Activated CD4-positive, alpha-beta T cell treated with anti-CD3 and anti-CD28 coated beads, Interleukin-2, amount 10 ng/mL, durations not matched to agents 24 days and 14 days (primary cell): ENCODE measurements at regions not wholly inside any gene's neighbourhood (a gene's known extent, or its start where the extent isn't known, plus 50 kb on each side); places are given as distances from the start of the nearest gene placed in this dataset.

Source experiments
- DNase-seq: peaks from one replicate; pipeline ENCODE4 v3.0.0; 2022
- H3K27ac Mint-ChIP-seq: one replicate; pipeline ENCODE4 v1.8.0; 2022; ENCODE audit warnings: mild to moderate bottlenecking, mixed read lengths
- H3K27me3 Mint-ChIP-seq: one replicate; pipeline ENCODE4 v1.8.0; 2022; ENCODE audit warnings: mixed read lengths
- H3K36me3 Mint-ChIP-seq: one replicate; pipeline ENCODE4 v1.8.0; 2022; ENCODE audit warnings: low read depth, mild to moderate bottlenecking, mixed read lengths
- H3K4me1 Mint-ChIP-seq: one replicate; pipeline ENCODE4 v1.8.0; 2021; ENCODE audit warnings: mixed read lengths
- H3K4me3 Mint-ChIP-seq: one replicate; pipeline ENCODE4 v1.8.0; 2022; ENCODE audit warnings: mild to moderate bottlenecking, moderate library complexity, mixed read lengths
- H3K9me3 Mint-ChIP-seq: one replicate; pipeline ENCODE4 v1.8.0; 2021; ENCODE audit warnings: mixed read lengths
- intact Hi-C: fragments of 100-400 bp; cut with micrococcal nuclease; formaldehyde crosslinking; loops from one replicate; pipeline ENCODE4 v1.15.1; 2023

- H3K4me3 Mint-ChIP-seq = peak overlapping the region; percentile 44
- H3K9me3 Mint-ChIP-seq = no peaks in the 10 kb centered on the region
- peaks cover 1% of the 10 kb centered on the region for H3K36me3 Mint-ChIP-seq
- H3K27ac Mint-ChIP-seq = peak overlapping the region; percentile 92
- peak; percentile 71 for DNase-seq
- peaks cover 43% of the 10 kb centered on the region for H3K4me1 Mint-ChIP-seq
- intact Hi-C loops = loop anchor here (1.0 to 2.0 kb wide), 10 partner anchors 14 to 284 kb away; no protein-coding TSS in a partner anchor
- H3K27me3 Mint-ChIP-seq = peaks cover 4% of the 10 kb centered on the region
These were observed 243.5 kb downstream of the NFKBIZ start for GRCh38 chr3:102092617-102093466.

GRCh38 chr3:102094506-102094905 lies 245.2 kb downstream of the NFKBIZ start:
- Mint-ChIP-seq H3K27ac (no peak overlapping the region), H3K27me3 (peaks cover 4% of the 10 kb centered on the region), H3K9me3 (no peaks in the 10 kb centered on the region), H3K4me1 (peaks cover 43% of the 10 kb centered on the region), H3K4me3 (no peak overlapping the region), H3K36me3 (peaks cover 1% of the 10 kb centered on the region)
- intact Hi-C loops = no loop called here
- DNase-seq = no peak

GRCh38 chr3:102095383-102095782 lies 246.1 kb downstream of the NFKBIZ start:
- Mint-ChIP-seq H3K27me3 (peaks cover under 1% of the 10 kb centered on the region), H3K9me3 (peaks cover 5% of the 10 kb centered on the region), H3K4me3 (no peak overlapping the region), H3K36me3 (peaks cover 1% of the 10 kb centered on the region), H3K4me1 (peaks cover 41% of the 10 kb centered on the region), H3K27ac (no peak overlapping the region)
- intact Hi-C loops = no loop called here
- no peak for DNase-seq

GRCh38 chr3:102096066-102096465 lies 246.8 kb downstream of the NFKBIZ start:
- peaks cover 1% of the 10 kb centered on the region for H3K36me3 Mint-ChIP-seq
- intact Hi-C loops = no loop called here
- no peak overlapping the region for H3K27ac Mint-ChIP-seq
- no peaks in the 10 kb centered on the region for H3K27me3 Mint-ChIP-seq
- DNase-seq = no peak
- no peak overlapping the region for H3K4me3 Mint-ChIP-seq
- H3K4me1 Mint-ChIP-seq = peaks cover 38% of the 10 kb centered on the region
- H3K9me3 Mint-ChIP-seq = peaks cover 9% of the 10 kb centered on the region

- Mint-ChIP-seq H3K27me3 (peaks cover 2% of the 10 kb centered on the region), H3K36me3 (peaks cover 3% of the 10 kb centered on the region), H3K27ac (no peak overlapping the region), H3K9me3 (peaks cover 12% of the 10 kb centered on the region), H3K4me1 (peaks cover 21% of the 10 kb centered on the region), H3K4me3 (no peak overlapping the region)
- no peak for DNase-seq
- intact Hi-C loops = no loop called here
These were observed 249.0 kb downstream of the NFKBIZ start for GRCh38 chr3:102098130-102098885.

- Mint-ChIP-seq H3K9me3 (peaks cover 12% of the 10 kb centered on the region), H3K36me3 (peaks cover 3% of the 10 kb centered on the region), H3K4me3 (no peak overlapping the region), H3K4me1 (peaks cover 12% of the 10 kb centered on the region), H3K27me3 (peaks cover 2% of the 10 kb centered on the region), H3K27ac (no peak overlapping the region)
- DNase-seq = no peak
- intact Hi-C loops = no loop called here
These were observed 250.6 kb downstream of the NFKBIZ start for GRCh38 chr3:102099913-102100312.

- intact Hi-C loops = no loop called here
- peaks cover 7% of the 10 kb centered on the region for H3K36me3 Mint-ChIP-seq
- peaks cover 17% of the 10 kb centered on the region for H3K9me3 Mint-ChIP-seq
- peaks cover 19% of the 10 kb centered on the region for H3K4me1 Mint-ChIP-seq
- H3K27me3 Mint-ChIP-seq = peaks cover 2% of the 10 kb centered on the region
- H3K27ac Mint-ChIP-seq = no peak overlapping the region
- no peak for DNase-seq
- H3K4me3 Mint-ChIP-seq = no peak overlapping the region
These were observed 253.1 kb downstream of the NFKBIZ start for GRCh38 chr3:102102394-102102793.

GRCh38 chr3:102104033-102104432 lies 254.7 kb downstream of the NFKBIZ start:
- Mint-ChIP-seq H3K36me3 (peaks cover 11% of the 10 kb centered on the region), H3K9me3 (peaks cover 23% of the 10 kb centered on the region), H3K4me1 (peaks cover 19% of the 10 kb centered on the region), H3K27ac (no peak overlapping the region), H3K27me3 (peaks cover 2% of the 10 kb centered on the region), H3K4me3 (no peak overlapping the region)
- intact Hi-C loops = no loop called here
- DNase-seq = no peak

GRCh38 chr3:102105193-102105592 lies 255.9 kb downstream of the NFKBIZ start:
- H3K36me3 Mint-ChIP-seq = peaks cover 11% of the 10 kb centered on the region
- no peak overlapping the region for H3K4me3 Mint-ChIP-seq
- intact Hi-C loops = no loop called here
- H3K9me3 Mint-ChIP-seq = peaks cover 19% of the 10 kb centered on the region
- peaks cover 2% of the 10 kb centered on the region for H3K27me3 Mint-ChIP-seq
- no peak overlapping the region for H3K27ac Mint-ChIP-seq
- peaks cover 19% of the 10 kb centered on the region for H3K4me1 Mint-ChIP-seq
- no peak for DNase-seq

- DNase-seq = no peak
- H3K27ac Mint-ChIP-seq = peak overlapping the region; percentile 25
- H3K36me3 Mint-ChIP-seq = peaks cover 12% of the 10 kb centered on the region
- intact Hi-C loops = loop anchor here (2.0 kb wide), 1 partner anchor 14 kb away; no protein-coding TSS in a partner anchor
- H3K27me3 Mint-ChIP-seq = peaks cover 2% of the 10 kb centered on the region
- H3K4me3 Mint-ChIP-seq = peak overlapping the region; percentile 2
- H3K4me1 Mint-ChIP-seq = peaks cover 19% of the 10 kb centered on the region
- H3K9me3 Mint-ChIP-seq = peaks cover 11% of the 10 kb centered on the region
These were observed 257.2 kb downstream of the NFKBIZ start for GRCh38 chr3:102106416-102107097.

- H3K36me3 Mint-ChIP-seq = peaks cover 17% of the 10 kb centered on the region
- H3K27me3 Mint-ChIP-seq = no peaks in the 10 kb centered on the region
- intact Hi-C loops = no loop called here
- peak overlapping the region; percentile 76 for H3K27ac Mint-ChIP-seq
- peaks cover 30% of the 10 kb centered on the region for H3K4me1 Mint-ChIP-seq
- H3K4me3 Mint-ChIP-seq = peak overlapping the region; percentile 6
- peaks cover 19% of the 10 kb centered on the region for H3K9me3 Mint-ChIP-seq
- DNase-seq = no peak
These were observed 263.5 kb downstream of the NFKBIZ start for GRCh38 chr3:102112704-102113230.

- intact Hi-C loops = loop anchor here (1.0 kb wide), 1 partner anchor 21 kb away; no protein-coding TSS in a partner anchor
- Mint-ChIP-seq H3K36me3 (peaks cover 14% of the 10 kb centered on the region), H3K4me1 (peaks cover 30% of the 10 kb centered on the region), H3K27ac (peak overlapping the region; percentile 76), H3K27me3 (no peaks in the 10 kb centered on the region), H3K4me3 (peak overlapping the region; percentile 48), H3K9me3 (peaks cover 14% of the 10 kb centered on the region)
- DNase-seq = peak; percentile 68
These were observed 264.2 kb downstream of the NFKBIZ start for GRCh38 chr3:102113421-102114041.
